Activated CD8-positive, alpha-beta memory T cell treated with anti-CD3 and anti-CD28 coated beads, Interleukin-2, amount 50 U/mL, for 48 hours (primary cell): ENCODE measurements at regions not wholly inside any gene's neighbourhood (a gene's known extent, or its start where the extent isn't known, plus 50 kb on each side); places are given as distances from the start of the nearest gene placed in this dataset.
A peak's percentile ranks its signal among the peaks of the same experiment; 100 is the strongest.

Experiments
- DNase-seq: peaks from one replicate; pipeline ENCODE4 v3.0.0-alpha.2; 2020

- no peak for DNase-seq
Observed at GRCh38 chr3:174408310-174408709, 450.8 kb upstream of the NAALADL2 start.

GRCh38 chr3:174409086-174409743, 449.9 kb upstream of the NAALADL2 start:
- no peak for DNase-seq

GRCh38 chr3:174413062-174413912, 445.8 kb upstream of the NAALADL2 start:
- no peak for DNase-seq

- DNase-seq, result no peak
Observed at GRCh38 chr3:174414902-174415301, 444.2 kb upstream of the NAALADL2 start.

GRCh38 chr3:174417573-174417972, 441.6 kb upstream of the NAALADL2 start:
- DNase-seq, result no peak

- no peak for DNase-seq
Observed at GRCh38 chr3:174419216-174419615, 439.9 kb upstream of the NAALADL2 start.

- no peak for DNase-seq
Observed at GRCh38 chr3:174423936-174424335, 435.2 kb upstream of the NAALADL2 start.

GRCh38 chr3:174424656-174425055, 434.5 kb upstream of the NAALADL2 start:
- DNase-seq, result no peak

- no peak for DNase-seq
Observed at GRCh38 chr3:174425422-174425821, 433.7 kb upstream of the NAALADL2 start.

GRCh38 chr3:174430986-174431385, 428.1 kb upstream of the NAALADL2 start:
- no peak for DNase-seq

GRCh38 chr3:174431717-174432116, 427.4 kb upstream of the NAALADL2 start:
- no peak for DNase-seq

- no peak for DNase-seq
Observed at GRCh38 chr3:174436367-174436766, 422.8 kb upstream of the NAALADL2 start.

- no peak for DNase-seq
Observed at GRCh38 chr3:174438501-174439145, 420.5 kb upstream of the NAALADL2 start.

- no peak for DNase-seq
Observed at GRCh38 chr3:174439331-174440252, 419.5 kb upstream of the NAALADL2 start.

- no peak for DNase-seq
Observed at GRCh38 chr3:174440253-174440701, 418.9 kb upstream of the NAALADL2 start.

- DNase-seq, result peak; percentile 83
Observed at GRCh38 chr3:174440741-174441587, 418.2 kb upstream of the NAALADL2 start.

- DNase-seq, result no peak
Observed at GRCh38 chr3:174441588-174442301, 417.4 kb upstream of the NAALADL2 start.

- DNase-seq, result no peak
Observed at GRCh38 chr3:174442302-174442682, 416.8 kb upstream of the NAALADL2 start.

- no peak for DNase-seq
Observed at GRCh38 chr3:174444391-174444790, 414.7 kb upstream of the NAALADL2 start.

GRCh38 chr3:174457758-174458157, 401.4 kb upstream of the NAALADL2 start:
- DNase-seq, result no peak

- no peak for DNase-seq
Observed at GRCh38 chr3:174460831-174461230, 398.3 kb upstream of the NAALADL2 start.
